Suprapubic skin (tissue), 3 donors: ENCODE measurements at regions not wholly inside any gene's neighbourhood (a gene's known extent, or its start where the extent isn't known, plus 50 kb on each side); places are given as distances from the start of the nearest gene placed in this dataset.
A peak's percentile ranks its signal among the peaks of the same experiment; 100 is the strongest.

ENCODE experiments used
- CTCF ChIP-seq, 2 donors: fragments of 200-600 bp in 1 of 2; fragments of 450-650 bp in 1 of 2; sonication (generic) in 1 of 2; IDR thresholded peaks; one replicate each; pipeline ENCODE4 v1.5.1; 2016 to 2019; ENCODE audit warnings: antibody characterized with exemption in 2 of 2, mild to moderate bottlenecking in 1 of 2, moderate library complexity in 1 of 2
- POLR2AphosphoS5 ChIP-seq, 3 donors: sonication (generic); formaldehyde crosslinking; IDR thresholded peaks; one replicate each; pipeline ENCODE4 v1.6.1; 2017; ENCODE audit warnings: antibody characterized with exemption in 3 of 3

GRCh38 chr10:21078410-21079329 is 181.6 kb upstream of the NEBL start:
- TF ChIP-seq POLR2AphosphoS5 (IDR thresholded peaks at IDR 0.05) (no peak), CTCF (IDR thresholded peaks at IDR 0.05) (peak; percentile 44 to 66)
